ENCODE measurements at regions not wholly inside any gene's neighbourhood (a gene's known extent, or its start where the extent isn't known, plus 50 kb on each side); places are given as distances from the start of the nearest gene placed in this dataset.
A peak's percentile ranks its signal among the peaks of the same experiment; 100 is the strongest.

- no peaks in the 10 kb centered on the region for H3K9me1 ChIP-seq (ENCODE audit: insufficient read depth, low read length)
- no peak overlapping the region for H2BK5ac ChIP-seq (ENCODE audit: low read depth, low read length, poor library complexity, severe bottlenecking)
- H2BK20ac ChIP-seq (ENCODE audit: low read depth, low read length): no peak overlapping the region
- H3K27me3 ChIP-seq (ENCODE audit: control insufficient read depth, insufficient read depth, low read length): no peaks in the 10 kb centered on the region
- no peak overlapping the region for H3K14ac ChIP-seq (replicated peaks; ENCODE audit: low read depth, low read length)
- BruUV-seq (replicated peaks): no TSS peak
- no peak overlapping the region for H3K56ac ChIP-seq (ENCODE audit: extremely low read depth, insufficient read depth, low read length)
- intact Hi-C loops (cut with micrococcal nuclease) (no loop called here), dilution Hi-C loops (cut with HindIII; ENCODE audit: low sequenced_read_pairs, unreplicated experiment) (no loop called here), in situ Hi-C loops (cut with MboI; ENCODE audit: low sequenced_read_pairs) (no loop called here)
- no peak overlapping the region for H3K4me2 ChIP-seq (ENCODE audit: low read depth, low read length)
- H3K27ac ChIP-seq (ENCODE audit: insufficient read depth, low read length): no peak overlapping the region
- H4K5ac ChIP-seq (ENCODE audit: low read depth, low read length): no peak overlapping the region
- H4K20me1 ChIP-seq (ENCODE audit: insufficient read depth, low read length): no peaks in the 10 kb centered on the region
- ATAC-seq (ENCODE audit: low read depth) (no peak), DNase-seq (peak; percentile 6)
- H4K8ac ChIP-seq (ENCODE audit: low read depth in 2 of 2, low read length in 2 of 2): no peak overlapping the region
- H2BK120ac ChIP-seq (ENCODE audit: low read depth, low read length): no peak overlapping the region
- no peak overlapping the region for H2AK9ac ChIP-seq (replicated peaks; ENCODE audit: low read depth, low read length, poor library complexity)
- H4K91ac ChIP-seq (ENCODE audit: insufficient read depth, low read depth, low read length): no peak overlapping the region
- no peaks in the 10 kb centered on the region for H3K4me1 ChIP-seq (ENCODE audit: control insufficient read depth, insufficient read depth, low read length)
- H3K9ac ChIP-seq (ENCODE audit: low read depth, low read length): no peak overlapping the region
- no peaks in the 10 kb centered on the region for H3K9me3 ChIP-seq (ENCODE audit: control insufficient read depth, insufficient read depth, low read length)
- H3K23ac ChIP-seq (ENCODE audit: low read depth, low read length): no peak overlapping the region
- no peaks in the 10 kb centered on the region for H3K36me3 ChIP-seq (ENCODE audit: control insufficient read depth, insufficient read depth, low read length)
- H2AFZ ChIP-seq (replicated peaks; ENCODE audit: low read length, poor library complexity): peak overlapping the region; percentile 39
- WGBS, 2 experiments (ENCODE audit: extremely low coverage in 2 of 2, insufficient read length in 1 of 2): 32% methylated on average over 3 of the region's 7 CpGs; no CpG with 5 or more reads in 1 of the 2 experiments
- TF ChIP-seq ELK1 (IDR thresholded peaks at IDR 0.05; ENCODE audit: borderline replicate concordance, low read depth, low read length) (no peak), POLR2A (IDR thresholded peaks at IDR 0.05; ENCODE audit: low read depth, low read length) (no peak), RFX5 (IDR thresholded peaks at IDR 0.05; ENCODE audit: low read depth, low read length) (no peak), MAZ (IDR thresholded peaks at IDR 0.05; ENCODE audit: borderline replicate concordance, low read depth, low read length) (no peak), MXI1 (IDR thresholded peaks at IDR 0.05; ENCODE audit: borderline replicate concordance, low read depth, low read length) (no peak), MAFK (IDR thresholded peaks at IDR 0.05; ENCODE audit: low read depth, low read length) (no peak), CHD1 (IDR thresholded peaks at IDR 0.05; ENCODE audit: low read depth, low read length) (no peak), BHLHE40 (IDR thresholded peaks at IDR 0.05; ENCODE audit: low read depth, low read length) (no peak), RAD21 (IDR thresholded peaks at IDR 0.05; ENCODE audit: low read length) (no peak), CEBPB (IDR thresholded peaks at IDR 0.05; ENCODE audit: low read depth, low read length) (no peak), USF2 (IDR thresholded peaks at IDR 0.05; ENCODE audit: low read depth, low read length) (no peak), FOS (IDR thresholded peaks at IDR 0.05; ENCODE audit: low read depth, low read length) (no peak), RCOR1 (IDR thresholded peaks at IDR 0.05; ENCODE audit: insufficient replicate concordance, low read length) (no peak), SMC3 (IDR thresholded peaks at IDR 0.05; ENCODE audit: low read depth, low read length) (no peak)
- H3K79me1 ChIP-seq (ENCODE audit: low read depth in 1 of 2, low read length in 2 of 2): no peaks in the 10 kb centered on the region
- no peak overlapping the region for H2AK5ac ChIP-seq (ENCODE audit: low read depth, low read length)
- no peak overlapping the region for H3K4ac ChIP-seq (ENCODE audit: low read depth, low read length)
- H3K4me3 ChIP-seq (ENCODE audit: insufficient read depth, low read depth, low read length): no peak overlapping the region
- no peak overlapping the region for H3K18ac ChIP-seq (ENCODE audit: low read depth, low read length)
- CTCF ChIA-PET: no interaction called here
- H2BK15ac ChIP-seq (ENCODE audit: low read depth, low read length): no peak overlapping the region
- POLR2A ChIA-PET (ENCODE audit: unreplicated experiment): no interaction called here
Measured at GRCh38 chr6:163904186-163904585, 489.7 kb downstream of the QKI start.

Measured in IMR-90 (cell line).